ENCODE measurements at regions not wholly inside any gene's neighbourhood (a gene's known extent, or its start where the extent isn't known, plus 50 kb on each side); places are given as distances from the start of the nearest gene placed in this dataset.

DNA sequence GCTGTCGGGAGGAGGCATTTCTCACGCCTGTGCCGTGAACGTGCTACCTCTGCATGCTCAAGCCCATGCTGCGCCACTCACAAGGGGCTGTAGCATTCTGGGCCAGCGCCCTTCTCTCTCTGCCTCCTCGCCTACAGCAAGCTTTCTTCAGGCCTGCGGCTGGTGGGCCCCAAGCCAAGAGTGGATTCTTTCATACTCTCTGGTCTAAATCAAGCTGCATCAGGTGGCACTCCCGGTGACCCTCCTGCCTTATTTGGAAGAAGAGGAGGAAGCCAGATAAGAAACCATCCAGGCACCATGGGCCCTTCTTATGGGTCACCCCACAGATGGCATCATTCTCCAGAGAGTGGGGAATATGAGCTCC is 86.7 kb upstream of the DUSP5 start:
- TF ChIP-seq EZH2phosphoT487 (IDR thresholded peaks at IDR 0.05; ENCODE audit: insufficient read depth, low read depth) (no peak), EZH2 (IDR thresholded peaks at IDR 0.05; ENCODE audit: insufficient read depth, poor library complexity, severe bottlenecking) (no peak)

All from GM23248 (cell line).